Natural killer cell (primary cell): ENCODE measurements at regions not wholly inside any gene's neighbourhood (a gene's known extent, or its start where the extent isn't known, plus 50 kb on each side); places are given as distances from the start of the nearest gene placed in this dataset.

Experiments
- ATAC-seq, 3 donors: fragments of 150-1000 bp in 2 of 3; fragments of 200-7000 bp in 1 of 3; cut with Tn5 transposase; 1 replicate in 1 of 3; 2 replicates in 2 of 3; pipeline ENCODE4 v1.10.0; 2021; ENCODE audit warnings: mild to moderate bottlenecking in 2 of 3, moderate library complexity in 2 of 3
- DNase-seq, 2 donors: peaks; one replicate each; pipeline versions ENCODE4 v3.0.0 to v3.0.0-alpha.2; 2013 to 2021; ENCODE audit warnings: mixed read lengths in 1 of 2
- H3K27ac ChIP-seq: one replicate; pipeline ENCODE4 v1.5.1; 2013; ENCODE audit warnings: mild to moderate bottlenecking, low read length
- H3K27me3 ChIP-seq: one replicate; pipeline ENCODE4 v1.6.1; 2013; ENCODE audit warnings: low read length; ENCODE audit not compliant: control insufficient read depth, insufficient read depth
- H3K36me3 ChIP-seq: one replicate; pipeline ENCODE4 v1.6.1; 2013; ENCODE audit warnings: low read length; ENCODE audit not compliant: control insufficient read depth, insufficient read depth
- H3K4me1 ChIP-seq: one replicate; pipeline ENCODE4 v1.6.1; 2013; ENCODE audit warnings: low read length; ENCODE audit not compliant: control insufficient read depth, insufficient read depth
- H3K4me3 ChIP-seq: one replicate; pipeline ENCODE4 v1.5.1; 2013; ENCODE audit warnings: low read length
- H3K9me3 ChIP-seq: one replicate; pipeline ENCODE4 v1.6.1; 2013; ENCODE audit warnings: low read length; ENCODE audit not compliant: control insufficient read depth, insufficient read depth
- H3K27ac Mint-ChIP-seq, 2 donors: one replicate each; pipeline ENCODE4 v1.8.0; 2022; ENCODE audit warnings: mild to moderate bottlenecking in 2 of 2, mixed read lengths in 2 of 2, moderate library complexity in 1 of 2
- H3K27me3 Mint-ChIP-seq, 2 donors: one replicate each; pipeline ENCODE4 v1.8.0; 2022; ENCODE audit warnings: low read depth in 2 of 2, mixed read lengths in 2 of 2
- H3K36me3 Mint-ChIP-seq: one replicate; pipeline ENCODE4 v1.8.0; 2022; ENCODE audit warnings: mixed read lengths
- H3K4me1 Mint-ChIP-seq, 2 donors: one replicate each; pipeline ENCODE4 v1.8.0; 2022; ENCODE audit warnings: mixed read lengths in 2 of 2
- H3K4me3 Mint-ChIP-seq: one replicate; pipeline ENCODE4 v1.8.0; 2022; ENCODE audit warnings: mild to moderate bottlenecking, moderate library complexity, mixed read lengths
- H3K9me3 Mint-ChIP-seq, 2 donors: one replicate each; pipeline ENCODE4 v1.8.0; 2022; ENCODE audit warnings: mixed read lengths in 2 of 2
- CTCF ChIP-seq: fragments of 200-600 bp; IDR thresholded peaks from one replicate; pipeline ENCODE4 v1.8.0; 2022; ENCODE audit warnings: antibody characterized with exemption
- WGBS: methylation state at CpG from one replicate; pipeline ENCODE4 v1.1.7; 2013; ENCODE audit warnings: missing lambda C conversion rate; ENCODE audit not compliant: insufficient coverage; 5-methylcytosine and 5-hydroxymethylcytosine counted together
- intact Hi-C: fragments of 100-400 bp; cut with micrococcal nuclease; formaldehyde crosslinking; loops from one replicate; pipeline ENCODE4 v1.14.2; 2022

- Mint-ChIP-seq H3K36me3 (no peaks in the 10 kb centered on the region), H3K4me1 (no peaks in the 10 kb centered on the region), H3K27ac (no peak overlapping the region), H3K4me3 (no peak overlapping the region), H3K27me3 (no peaks in the 10 kb centered on the region), H3K9me3 (peaks cover 8 to 13% of the 10 kb centered on the region in 2 donors)
- no peak overlapping the region for H3K4me3 ChIP-seq
- WGBS, result 53% methylated on average over 2 of the region's 3 CpGs
- intact Hi-C loops, result no loop called here
- H3K36me3 ChIP-seq, result no peaks in the 10 kb centered on the region
- no peaks in the 10 kb centered on the region for H3K4me1 ChIP-seq
- no peaks in the 10 kb centered on the region for H3K9me3 ChIP-seq
- DNase-seq (no peak), ATAC-seq (no peak)
- no peak overlapping the region for H3K27ac ChIP-seq
- TF ChIP-seq CTCF, result no peak
- H3K27me3 ChIP-seq, result no peaks in the 10 kb centered on the region
Observed at GRCh38 chr11:29318134-29318845, 698.5 kb downstream of the KCNA4 start.

GRCh38 chr11:29317694-29318093, 699.1 kb downstream of the KCNA4 start:
- H3K4me1 Mint-ChIP-seq, result no peaks in the 10 kb centered on the region
- H3K36me3 Mint-ChIP-seq, result no peaks in the 10 kb centered on the region
- no peaks in the 10 kb centered on the region for H3K27me3 Mint-ChIP-seq
- H3K9me3 Mint-ChIP-seq, result peaks cover 12 to 16% of the 10 kb centered on the region in 2 donors
- TF ChIP-seq CTCF, result no peak
- H3K4me3 ChIP-seq, result no peak overlapping the region
- H3K36me3 ChIP-seq, result no peaks in the 10 kb centered on the region
- WGBS, result 85% methylated on average over 3 of the region's 4 CpGs
- intact Hi-C loops, result no loop called here
- ATAC-seq, result no peak
- H3K9me3 ChIP-seq, result no peaks in the 10 kb centered on the region
- H3K27ac ChIP-seq, result no peak overlapping the region
- no peaks in the 10 kb centered on the region for H3K4me1 ChIP-seq
- no peak for DNase-seq
- H3K4me3 Mint-ChIP-seq, result no peak overlapping the region
- H3K27ac Mint-ChIP-seq, result no peak overlapping the region
- no peaks in the 10 kb centered on the region for H3K27me3 ChIP-seq

GRCh38 chr11:29315275-29315674, 701.6 kb downstream of the KCNA4 start:
- Histone ChIP-seq H3K4me1 (no peaks in the 10 kb centered on the region), H3K27ac (no peak overlapping the region), H3K4me3 (no peak overlapping the region), H3K27me3 (no peaks in the 10 kb centered on the region), H3K36me3 (no peaks in the 10 kb centered on the region), H3K9me3 (no peaks in the 10 kb centered on the region)
- ATAC-seq (no peak), DNase-seq (no peak)
- H3K27ac Mint-ChIP-seq, result no peak overlapping the region
- H3K4me3 Mint-ChIP-seq, result no peak overlapping the region
- intact Hi-C loops, result no loop called here
- peaks cover 16 to 21% of the 10 kb centered on the region in 2 donors for H3K9me3 Mint-ChIP-seq
- H3K27me3 Mint-ChIP-seq, result no peaks in the 10 kb centered on the region
- H3K4me1 Mint-ChIP-seq, result no peaks in the 10 kb centered on the region
- no peaks in the 10 kb centered on the region for H3K36me3 Mint-ChIP-seq
- TF ChIP-seq CTCF, result no peak

DNA sequence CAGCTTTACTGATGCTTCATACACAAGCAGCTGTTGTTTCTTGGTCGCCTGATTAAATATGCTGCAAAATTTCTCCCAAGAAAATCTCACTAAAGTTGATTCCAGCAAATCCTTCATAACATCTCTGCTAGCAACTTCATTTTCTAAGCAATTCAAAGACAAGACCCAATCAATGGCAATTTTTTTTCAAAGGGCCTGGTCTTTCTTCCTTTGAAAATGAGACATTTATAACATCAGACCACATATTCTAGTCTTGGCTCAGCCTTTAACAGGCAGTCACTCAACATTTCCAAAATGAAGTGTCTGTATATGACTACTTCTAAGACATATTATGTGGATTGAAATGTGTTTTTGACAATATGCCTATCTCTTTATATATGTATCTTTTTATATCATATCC, 702.6 kb downstream of the KCNA4 start:
- no peaks in the 10 kb centered on the region for H3K4me1 Mint-ChIP-seq
- Histone ChIP-seq H3K27me3 (no peaks in the 10 kb centered on the region), H3K36me3 (no peaks in the 10 kb centered on the region), H3K27ac (no peak overlapping the region), H3K9me3 (no peaks in the 10 kb centered on the region), H3K4me3 (no peak overlapping the region), H3K4me1 (no peaks in the 10 kb centered on the region)
- WGBS, result 77% methylated on average over 1 of the region's 1 CpG
- H3K9me3 Mint-ChIP-seq, result peaks cover 16 to 21% of the 10 kb centered on the region in 2 donors
- no peak overlapping the region for H3K4me3 Mint-ChIP-seq
- no peaks in the 10 kb centered on the region for H3K36me3 Mint-ChIP-seq
- DNase-seq, result no peak
- no peak for TF ChIP-seq CTCF
- H3K27me3 Mint-ChIP-seq, result no peaks in the 10 kb centered on the region
- no peak overlapping the region for H3K27ac Mint-ChIP-seq
- no peak for ATAC-seq
- intact Hi-C loops, result no loop called here
